GM10266 (cell line): ENCODE measurements at regions not wholly inside any gene's neighbourhood (a gene's known extent, or its start where the extent isn't known, plus 50 kb on each side); places are given as distances from the start of the nearest gene placed in this dataset.

Experiments
- DNase-seq: peaks from one replicate; pipeline ENCODE4 v3.0.0; 2012; ENCODE audit errors: extremely low spot score
- CTCF ChIP-seq: IDR thresholded peaks from 2 replicates; pipeline ENCODE4 v1.5.1; 2012; ENCODE audit warnings: mild to moderate bottlenecking, low read depth; ENCODE audit not compliant: control insufficient read depth, insufficient read depth; ENCODE audit errors: missing control alignments

GRCh38 chr2:142580691-142581090 is 296.8 kb upstream of the KYNU start:
- TF ChIP-seq CTCF = no peak
- DNase-seq = no peak

- no peak for TF ChIP-seq CTCF
- DNase-seq = no peak
Observed at GRCh38 chr2:142575561-142575960, 301.9 kb upstream of the KYNU start.

GRCh38 chr2:142574388-142574787 is 303.1 kb upstream of the KYNU start:
- no peak for DNase-seq
- TF ChIP-seq CTCF = no peak

DNA sequence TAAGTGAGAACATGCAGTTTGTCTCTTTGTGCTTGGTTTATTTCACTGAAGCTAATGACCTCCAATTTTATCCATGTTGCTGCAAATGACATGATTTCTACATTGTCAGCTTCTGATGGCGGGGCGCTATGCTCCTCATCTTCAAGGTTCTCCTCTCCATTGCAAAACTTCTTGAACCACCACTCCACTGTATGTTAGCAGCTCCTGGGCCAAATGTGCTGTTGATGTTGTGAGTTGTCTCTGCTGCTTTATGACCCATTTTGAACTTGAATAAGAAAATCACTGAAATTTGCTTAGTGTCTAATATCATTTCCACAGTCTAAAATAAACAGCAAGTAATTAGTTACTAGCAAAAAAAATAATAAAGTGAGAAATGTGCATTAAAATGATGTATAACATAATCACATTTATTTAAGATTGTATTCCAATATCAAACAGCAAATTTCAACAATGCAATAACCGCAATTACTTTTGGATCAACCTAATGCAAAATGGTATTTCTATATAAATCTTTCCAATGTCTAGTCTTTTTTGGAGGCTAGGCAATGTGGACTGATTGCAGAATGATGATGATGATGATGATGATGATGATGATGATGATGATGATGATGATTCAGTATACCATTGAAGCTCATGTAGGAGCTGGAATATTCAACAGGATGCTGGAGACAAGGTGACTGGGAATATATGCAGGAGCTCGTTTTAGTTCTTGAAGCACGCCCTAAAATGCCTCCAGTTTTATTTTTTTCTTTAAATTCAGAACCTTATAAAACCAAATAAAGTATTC is 304.9 kb upstream of the KYNU start:
- no peak for DNase-seq
- no peak for TF ChIP-seq CTCF

DNA sequence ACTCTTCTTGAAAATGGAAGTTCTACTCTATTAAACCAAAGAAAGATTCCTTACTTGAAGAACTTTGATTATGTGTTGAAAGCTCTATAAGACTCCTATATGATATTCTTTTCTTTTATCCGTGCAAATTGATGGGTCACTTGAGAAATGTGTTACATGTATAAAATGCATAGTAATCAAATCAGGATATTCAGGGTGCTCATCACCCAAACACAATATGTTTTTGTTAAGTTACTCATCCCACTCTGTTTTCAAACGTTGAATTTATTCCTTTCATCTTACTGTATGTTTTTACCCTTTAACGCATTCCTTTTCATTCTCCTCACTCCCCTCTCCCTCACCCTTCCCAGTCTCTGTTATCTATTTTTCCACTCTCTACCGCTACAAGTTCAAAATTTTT is 305.5 kb upstream of the KYNU start:
- TF ChIP-seq CTCF = no peak
- no peak for DNase-seq

DNA sequence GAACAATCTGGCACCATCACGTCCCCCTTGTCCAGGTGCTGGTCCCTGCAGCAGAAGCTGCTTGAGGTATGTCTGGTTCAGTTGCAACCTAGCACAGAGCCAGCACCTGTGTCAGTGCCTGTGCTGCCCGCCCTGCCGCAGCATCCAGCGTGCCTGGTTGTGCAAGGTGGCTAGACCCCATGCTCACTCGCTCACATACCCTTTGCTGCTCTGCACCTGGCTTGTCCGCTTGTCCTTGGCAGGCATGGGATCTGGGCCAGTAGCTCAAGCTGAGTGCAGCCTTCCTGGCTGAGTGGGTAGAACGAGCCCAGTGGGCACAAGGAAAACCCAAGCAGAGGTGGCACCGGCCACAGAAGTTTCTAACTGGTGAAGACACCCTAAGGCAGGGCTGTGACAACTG is 314.6 kb upstream of the KYNU start:
- no peak for DNase-seq
- TF ChIP-seq CTCF = no peak

- TF ChIP-seq CTCF = no peak
- no peak for DNase-seq
Observed at GRCh38 chr2:142561656-142562055, 315.8 kb upstream of the KYNU start.
